ENCODE measurements at regions not wholly inside any gene's neighbourhood (a gene's known extent, or its start where the extent isn't known, plus 50 kb on each side); places are given as distances from the start of the nearest gene placed in this dataset.

GRCh38 chr5:180433032-180433422, 61.2 kb upstream of the CNOT6 start:
- Histone ChIP-seq H3K4me3 (ENCODE audit: low read depth, low read length) (no peak overlapping the region), H3K4ac (ENCODE audit: low read depth, low read length) (no peak overlapping the region), H4K12ac (ENCODE audit: low read depth, low read length) (no peak overlapping the region), H3K23ac (ENCODE audit: low read length) (no peak overlapping the region), H3K27me3 (ENCODE audit: insufficient read depth, low read length) (no peaks in the 10 kb centered on the region), H3K79me1 (ENCODE audit: low read length) (no peaks in the 10 kb centered on the region), H2AFZ (ENCODE audit: insufficient read depth, low read length, poor library complexity) (no peak overlapping the region), H3K27ac (ENCODE audit: low read depth, low read length) (no peak overlapping the region), H2BK120ac (ENCODE audit: insufficient read depth, low read length, poor library complexity) (no peak overlapping the region), H3K4me1 (ENCODE audit: control insufficient read depth in 1 of 2, insufficient read depth in 2 of 2, low read length in 2 of 2) (no peaks in the 10 kb centered on the region), H3K79me2 (ENCODE audit: control insufficient read depth, insufficient read depth, low read length, poor library complexity) (no peaks in the 10 kb centered on the region), H4K8ac (ENCODE audit: low read depth, low read length) (no peak overlapping the region), H3K4me2 (ENCODE audit: low read length) (no peak overlapping the region), H3K36me3 (ENCODE audit: control insufficient read depth in 1 of 2, insufficient read depth in 2 of 2, low read length in 2 of 2) (no peaks in the 10 kb centered on the region), H3K9ac (ENCODE audit: low read length) (no peak overlapping the region), H3K9me3 (ENCODE audit: insufficient read depth, low read depth, low read length) (peaks cover 13% of the 10 kb centered on the region), H3K14ac (ENCODE audit: low read length) (no peak overlapping the region), H4K91ac (ENCODE audit: low read depth, low read length) (no peak overlapping the region), H2AK5ac (ENCODE audit: low read length) (no peak overlapping the region), H2BK5ac (ENCODE audit: low read depth, low read length, poor library complexity) (no peak overlapping the region), H3K18ac (ENCODE audit: low read length) (no peak overlapping the region), H2BK12ac (ENCODE audit: low read length) (no peak overlapping the region)
- no peak for DNase-seq
- WGBS (ENCODE audit: extremely low coverage, insufficient coverage, insufficient read length), result no CpG with 5 or more reads among the region's 6 CpGs

- Histone ChIP-seq H3K4me3 (ENCODE audit: low read depth, low read length) (no peak overlapping the region), H2BK5ac (ENCODE audit: low read depth, low read length, poor library complexity) (no peak overlapping the region), H4K8ac (ENCODE audit: low read depth, low read length) (no peak overlapping the region), H3K18ac (ENCODE audit: low read length) (no peak overlapping the region), H3K14ac (ENCODE audit: low read length) (no peak overlapping the region), H2AFZ (ENCODE audit: insufficient read depth, low read length, poor library complexity) (no peak overlapping the region), H3K27me3 (ENCODE audit: insufficient read depth, low read length) (no peaks in the 10 kb centered on the region), H3K4me1 (ENCODE audit: control insufficient read depth in 1 of 2, insufficient read depth in 2 of 2, low read length in 2 of 2) (no peaks in the 10 kb centered on the region), H3K9ac (ENCODE audit: low read length) (no peak overlapping the region), H3K27ac (ENCODE audit: low read depth, low read length) (no peak overlapping the region), H3K79me1 (ENCODE audit: low read length) (no peaks in the 10 kb centered on the region), H2BK120ac (ENCODE audit: insufficient read depth, low read length, poor library complexity) (no peak overlapping the region), H3K79me2 (ENCODE audit: control insufficient read depth, insufficient read depth, low read length, poor library complexity) (no peaks in the 10 kb centered on the region), H3K36me3 (ENCODE audit: control insufficient read depth in 1 of 2, insufficient read depth in 2 of 2, low read length in 2 of 2) (no peaks in the 10 kb centered on the region), H3K9me3 (ENCODE audit: insufficient read depth, low read depth, low read length) (peaks cover 15% of the 10 kb centered on the region), H2BK12ac (ENCODE audit: low read length) (no peak overlapping the region), H3K4me2 (ENCODE audit: low read length) (no peak overlapping the region), H3K4ac (ENCODE audit: low read depth, low read length) (no peak overlapping the region), H4K91ac (ENCODE audit: low read depth, low read length) (no peak overlapping the region), H4K12ac (ENCODE audit: low read depth, low read length) (no peak overlapping the region), H3K23ac (ENCODE audit: low read length) (no peak overlapping the region), H2AK5ac (ENCODE audit: low read length) (no peak overlapping the region)
- DNase-seq, result no peak
- WGBS (ENCODE audit: extremely low coverage, insufficient coverage, insufficient read length), result no CpG with 5 or more reads among the region's 7 CpGs
These were observed 58.6 kb upstream of the CNOT6 start for GRCh38 chr5:180435594-180435993.

GRCh38 chr5:180436275-180436674, 57.9 kb upstream of the CNOT6 start:
- no peaks in the 10 kb centered on the region for H3K36me3 ChIP-seq (ENCODE audit: control insufficient read depth in 1 of 2, insufficient read depth in 2 of 2, low read length in 2 of 2)
- H4K8ac ChIP-seq (ENCODE audit: low read depth, low read length), result no peak overlapping the region
- no peaks in the 10 kb centered on the region for H3K79me2 ChIP-seq (ENCODE audit: control insufficient read depth, insufficient read depth, low read length, poor library complexity)
- no peak overlapping the region for H3K14ac ChIP-seq (ENCODE audit: low read length)
- H3K9ac ChIP-seq (ENCODE audit: low read length), result no peak overlapping the region
- peaks cover 15% of the 10 kb centered on the region for H3K9me3 ChIP-seq (ENCODE audit: insufficient read depth, low read depth, low read length)
- H3K79me1 ChIP-seq (ENCODE audit: low read length), result no peaks in the 10 kb centered on the region
- H3K23ac ChIP-seq (ENCODE audit: low read length), result no peak overlapping the region
- no peak overlapping the region for H2AFZ ChIP-seq (ENCODE audit: insufficient read depth, low read length, poor library complexity)
- H3K4ac ChIP-seq (ENCODE audit: low read depth, low read length), result no peak overlapping the region
- no peak overlapping the region for H3K18ac ChIP-seq (ENCODE audit: low read length)
- H2AK5ac ChIP-seq (ENCODE audit: low read length), result no peak overlapping the region
- no peak overlapping the region for H2BK12ac ChIP-seq (ENCODE audit: low read length)
- H3K4me2 ChIP-seq (ENCODE audit: low read length), result no peak overlapping the region
- no peak overlapping the region for H2BK120ac ChIP-seq (ENCODE audit: insufficient read depth, low read length, poor library complexity)
- DNase-seq, result no peak
- H2BK5ac ChIP-seq (ENCODE audit: low read depth, low read length, poor library complexity), result no peak overlapping the region
- WGBS (ENCODE audit: extremely low coverage, insufficient coverage, insufficient read length), result no CpG with 5 or more reads among the region's 13 CpGs
- H3K27me3 ChIP-seq (ENCODE audit: insufficient read depth, low read length), result no peaks in the 10 kb centered on the region
- H3K4me3 ChIP-seq (ENCODE audit: low read depth, low read length), result no peak overlapping the region
- H3K4me1 ChIP-seq (ENCODE audit: control insufficient read depth in 1 of 2, insufficient read depth in 2 of 2, low read length in 2 of 2), result no peaks in the 10 kb centered on the region
- no peak overlapping the region for H3K27ac ChIP-seq (ENCODE audit: low read depth, low read length)
- no peak overlapping the region for H4K12ac ChIP-seq (ENCODE audit: low read depth, low read length)
- no peak overlapping the region for H4K91ac ChIP-seq (ENCODE audit: low read depth, low read length)

GRCh38 chr5:180436936-180437335, 57.2 kb upstream of the CNOT6 start:
- Histone ChIP-seq H3K27me3 (ENCODE audit: insufficient read depth, low read length) (no peaks in the 10 kb centered on the region), H3K14ac (ENCODE audit: low read length) (no peak overlapping the region), H2BK12ac (ENCODE audit: low read length) (no peak overlapping the region), H2BK5ac (ENCODE audit: low read depth, low read length, poor library complexity) (no peak overlapping the region), H4K12ac (ENCODE audit: low read depth, low read length) (no peak overlapping the region), H3K79me1 (ENCODE audit: low read length) (no peaks in the 10 kb centered on the region), H3K23ac (ENCODE audit: low read length) (no peak overlapping the region), H3K4me3 (ENCODE audit: low read depth, low read length) (no peak overlapping the region), H3K4ac (ENCODE audit: low read depth, low read length) (no peak overlapping the region), H2AK5ac (ENCODE audit: low read length) (no peak overlapping the region), H2AFZ (ENCODE audit: insufficient read depth, low read length, poor library complexity) (no peak overlapping the region), H3K27ac (ENCODE audit: low read depth, low read length) (no peak overlapping the region), H4K91ac (ENCODE audit: low read depth, low read length) (no peak overlapping the region), H3K36me3 (ENCODE audit: control insufficient read depth in 1 of 2, insufficient read depth in 2 of 2, low read length in 2 of 2) (no peaks in the 10 kb centered on the region), H3K9ac (ENCODE audit: low read length) (no peak overlapping the region), H3K9me3 (ENCODE audit: insufficient read depth, low read depth, low read length) (peaks cover 10% of the 10 kb centered on the region), H3K4me2 (ENCODE audit: low read length) (no peak overlapping the region), H4K8ac (ENCODE audit: low read depth, low read length) (no peak overlapping the region), H3K18ac (ENCODE audit: low read length) (no peak overlapping the region), H3K4me1 (ENCODE audit: control insufficient read depth in 1 of 2, insufficient read depth in 2 of 2, low read length in 2 of 2) (no peaks in the 10 kb centered on the region), H2BK120ac (ENCODE audit: insufficient read depth, low read length, poor library complexity) (no peak overlapping the region), H3K79me2 (ENCODE audit: control insufficient read depth, insufficient read depth, low read length, poor library complexity) (no peaks in the 10 kb centered on the region)
- no peak for DNase-seq
- WGBS (ENCODE audit: extremely low coverage, insufficient coverage, insufficient read length), result no CpG with 5 or more reads among the region's 6 CpGs
